PC-9 (cell line): ENCODE measurements at regions not wholly inside any gene's neighbourhood (a gene's known extent, or its start where the extent isn't known, plus 50 kb on each side); places are given as distances from the start of the nearest gene placed in this dataset.

Experiments used
- BruUV-seq: library from RNA; stranded (reverse); fragments of 400-500 nt; replicated peaks from 2 replicates; lab custom pipeline; 2021; lab: Mats Ljungman, UMichigan
- CTCF ChIA-PET: fragments of 300-600 bp; sonication (Branson Sonifier 250); formaldehyde crosslinking; loops from one replicate; lab custom pipeline; 2022; ENCODE audit warnings: antibody characterized with exemption; lab: Charles Lee
- POLR2A ChIA-PET: fragments of 300-600 bp; sonication (Branson Sonifier 250); formaldehyde crosslinking; loops from one replicate; lab custom pipeline; 2022; ENCODE audit warnings: antibody characterized with exemption; ENCODE audit not compliant: unreplicated experiment; lab: Charles Lee
- DNase-seq, 2 experiments: peaks; one replicate each; pipeline versions ENCODE4 v3.0.0 to v3.0.0-alpha.2; 2015 to 2022; ENCODE audit warnings: mixed read lengths in 1 of 2
- H2AFZ ChIP-seq: fragments of 200-600 bp; sonication (generic); 2 replicates; pipeline ENCODE4 v1.8.1; 2017; ENCODE audit warnings: antibody characterized with exemption
- H3F3A ChIP-seq: fragments of 200-600 bp; sonication (generic); 2 replicates; pipeline ENCODE4 v1.8.1; 2017; ENCODE audit warnings: antibody characterized with exemption, mild to moderate bottlenecking, low read depth; ENCODE audit not compliant: insufficient read depth
- H3K27ac ChIP-seq: fragments of 200-600 bp; sonication (generic); 2 replicates; pipeline ENCODE4 v1.6.1; 2016; ENCODE audit warnings: mixed run types
- H3K27me3 ChIP-seq: fragments of 200-600 bp; sonication (generic); 2 replicates; pipeline ENCODE4 v1.6.1; 2016; ENCODE audit warnings: low read depth, mixed run types; ENCODE audit not compliant: insufficient read depth
- H3K36me3 ChIP-seq: fragments of 200-600 bp; sonication (generic); 2 replicates; pipeline ENCODE4 v1.6.1; 2016; ENCODE audit warnings: low read depth, mixed run types
- H3K4me1 ChIP-seq: fragments of 200-600 bp; sonication (generic); replicated peaks from 2 replicates; pipeline ENCODE4 v1.6.1; 2016; ENCODE audit warnings: mixed run types; ENCODE audit not compliant: insufficient read depth
- H3K4me2 ChIP-seq: fragments of 200-600 bp; sonication (generic); 2 replicates; pipeline ENCODE4 v1.6.1; 2017; ENCODE audit warnings: mixed run types
- H3K4me3 ChIP-seq: fragments of 200-600 bp; sonication (generic); 2 replicates; pipeline ENCODE4 v1.6.1; 2016; ENCODE audit warnings: mixed run types
- H3K79me2 ChIP-seq: fragments of 200-600 bp; sonication (generic); 2 replicates; pipeline ENCODE4 v1.6.1; 2017; ENCODE audit warnings: low read depth, mixed run types
- H3K9me2 ChIP-seq: fragments of 200-600 bp; sonication (generic); 2 replicates; pipeline ENCODE4 v1.8.1; 2017; ENCODE audit warnings: mild to moderate bottlenecking; ENCODE audit not compliant: insufficient read depth
- H3K9me3 ChIP-seq: fragments of 200-600 bp; sonication (generic); 2 replicates; pipeline ENCODE4 v1.8.1; 2016; ENCODE audit warnings: low read depth; ENCODE audit not compliant: insufficient read depth
- H4K20me1 ChIP-seq: fragments of 200-600 bp; sonication (generic); 2 replicates; pipeline ENCODE4 v1.8.1; 2017; ENCODE audit not compliant: insufficient read depth
- EZH2 ChIP-seq: fragments of 200-600 bp; sonication (generic); IDR thresholded peaks from 2 replicates; pipeline ENCODE4 v1.8.0; 2017; ENCODE audit warnings: antibody characterized with exemption, low read depth
- intact Hi-C: fragments of 100-400 bp; cut with micrococcal nuclease; formaldehyde crosslinking; loops from one replicate; pipeline ENCODE4 v1.10.0; 2022; ENCODE audit not compliant: unreplicated experiment
- TF ChIP-seq, protein P1 (sequence below): fragments of 200-600 bp; sonication (generic); conservative IDR thresholded peaks from 2 replicates; pipeline ENCODE4 v1.6.1; 2017; ENCODE audit warnings: mixed run types, antibody characterized with exemption, mild to moderate bottlenecking, moderate library complexity

DNA sequence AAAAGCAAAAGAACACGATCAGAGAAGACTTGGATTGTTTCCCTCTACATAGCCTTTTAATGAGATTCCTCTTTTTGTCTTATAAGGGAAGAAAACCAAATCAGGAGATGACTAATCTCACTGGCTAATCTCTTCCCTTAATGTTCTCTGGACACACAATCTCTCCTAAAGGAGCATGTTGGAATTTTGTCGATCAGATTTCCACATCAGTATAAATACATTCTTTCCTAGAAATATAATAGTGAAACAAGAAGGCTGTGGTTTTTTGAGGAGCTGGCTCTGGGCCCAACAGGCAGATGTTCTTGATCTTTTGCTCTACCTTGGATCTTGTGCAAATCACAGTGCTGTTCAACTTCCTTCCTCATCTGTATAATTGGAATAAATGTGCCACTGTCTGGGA lies 94.0 kb downstream of the GTPBP8 start:
- intact Hi-C loops: no loop called here
- ChIA-PET CTCF (no interaction called here), POLR2A (no interaction called here)
- Histone ChIP-seq H3K4me1 (no peaks in the 10 kb centered on the region), H2AFZ (no peak overlapping the region), H3K9me3 (no peaks in the 10 kb centered on the region), H3K4me2 (no peak overlapping the region), H3K27ac (no peak overlapping the region), H3K36me3 (no peaks in the 10 kb centered on the region), H3F3A (0 out of 2 replicates have a peak, but pooled peaks cover 4% of the 10 kb centered on the region), H3K27me3 (no peaks in the 10 kb centered on the region), H3K4me3 (no peak overlapping the region), H3K79me2 (no peaks in the 10 kb centered on the region), H4K20me1 (no peaks in the 10 kb centered on the region), H3K9me2 (no peaks in the 10 kb centered on the region)
- no TSS peak for BruUV-seq
- no peak for DNase-seq
- TF ChIP-seq EZH2: no peak
- TF ChIP-seq, protein P1, sequence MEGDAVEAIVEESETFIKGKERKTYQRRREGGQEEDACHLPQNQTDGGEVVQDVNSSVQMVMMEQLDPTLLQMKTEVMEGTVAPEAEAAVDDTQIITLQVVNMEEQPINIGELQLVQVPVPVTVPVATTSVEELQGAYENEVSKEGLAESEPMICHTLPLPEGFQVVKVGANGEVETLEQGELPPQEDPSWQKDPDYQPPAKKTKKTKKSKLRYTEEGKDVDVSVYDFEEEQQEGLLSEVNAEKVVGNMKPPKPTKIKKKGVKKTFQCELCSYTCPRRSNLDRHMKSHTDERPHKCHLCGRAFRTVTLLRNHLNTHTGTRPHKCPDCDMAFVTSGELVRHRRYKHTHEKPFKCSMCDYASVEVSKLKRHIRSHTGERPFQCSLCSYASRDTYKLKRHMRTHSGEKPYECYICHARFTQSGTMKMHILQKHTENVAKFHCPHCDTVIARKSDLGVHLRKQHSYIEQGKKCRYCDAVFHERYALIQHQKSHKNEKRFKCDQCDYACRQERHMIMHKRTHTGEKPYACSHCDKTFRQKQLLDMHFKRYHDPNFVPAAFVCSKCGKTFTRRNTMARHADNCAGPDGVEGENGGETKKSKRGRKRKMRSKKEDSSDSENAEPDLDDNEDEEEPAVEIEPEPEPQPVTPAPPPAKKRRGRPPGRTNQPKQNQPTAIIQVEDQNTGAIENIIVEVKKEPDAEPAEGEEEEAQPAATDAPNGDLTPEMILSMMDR: no peak

DNA sequence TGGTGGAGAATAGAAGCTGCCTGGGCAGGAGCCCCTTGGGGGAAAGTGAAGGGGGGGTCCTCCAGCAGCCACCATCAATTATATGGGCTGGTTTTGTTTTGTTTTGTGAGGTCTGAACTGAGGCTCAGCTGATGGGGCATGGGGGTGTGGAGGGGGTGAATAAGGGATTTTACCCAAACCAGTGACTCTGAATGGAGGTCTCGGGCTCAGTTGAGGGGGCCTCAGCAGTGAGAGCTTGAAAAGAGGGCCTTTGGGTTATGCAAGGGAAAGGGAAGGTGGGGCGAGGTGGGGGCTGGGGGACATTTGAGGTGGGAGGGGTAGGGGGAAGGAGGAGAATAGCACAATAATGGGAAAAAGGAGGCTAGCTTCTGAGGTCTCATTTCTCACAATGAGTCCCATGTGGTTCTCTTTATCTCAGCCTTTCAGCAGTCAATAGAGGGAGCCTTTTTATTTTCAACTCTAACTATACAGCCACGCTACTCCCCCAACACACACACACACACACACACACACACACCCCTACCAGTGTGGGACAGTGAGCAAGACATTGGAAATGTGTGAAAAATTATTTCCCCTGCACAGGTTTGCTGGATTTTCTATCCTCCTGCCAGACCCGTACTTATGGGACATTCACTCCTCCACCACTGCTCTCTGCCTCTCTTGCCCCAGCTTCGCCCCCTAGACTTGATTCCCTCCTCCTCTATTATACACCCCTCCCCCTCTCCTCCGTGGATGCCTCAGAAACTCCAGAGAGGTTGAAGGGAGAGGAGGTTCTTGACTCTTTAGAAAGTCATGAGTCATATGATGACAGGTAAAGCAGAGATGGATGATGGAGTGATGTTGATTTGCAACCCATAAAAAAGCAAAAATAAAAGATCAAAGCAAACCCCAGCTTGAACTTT lies 96.0 kb downstream of the GTPBP8 start:
- Histone ChIP-seq H2AFZ (no peak overlapping the region), H3K27ac (no peak overlapping the region), H3K4me3 (no peak overlapping the region), H3K27me3 (no peaks in the 10 kb centered on the region), H3K36me3 (no peaks in the 10 kb centered on the region), H4K20me1 (no peaks in the 10 kb centered on the region), H3F3A (0 out of 2 replicates have a peak, but pooled peaks cover 4% of the 10 kb centered on the region), H3K4me1 (no peaks in the 10 kb centered on the region), H3K4me2 (no peak overlapping the region), H3K79me2 (no peaks in the 10 kb centered on the region), H3K9me2 (no peaks in the 10 kb centered on the region), H3K9me3 (no peaks in the 10 kb centered on the region)
- intact Hi-C loops: no loop called here
- no peak for DNase-seq
- CTCF ChIA-PET: no interaction called here
- TF ChIP-seq, protein P1: no peak
- BruUV-seq: no TSS peak
- POLR2A ChIA-PET: no interaction called here

DNA sequence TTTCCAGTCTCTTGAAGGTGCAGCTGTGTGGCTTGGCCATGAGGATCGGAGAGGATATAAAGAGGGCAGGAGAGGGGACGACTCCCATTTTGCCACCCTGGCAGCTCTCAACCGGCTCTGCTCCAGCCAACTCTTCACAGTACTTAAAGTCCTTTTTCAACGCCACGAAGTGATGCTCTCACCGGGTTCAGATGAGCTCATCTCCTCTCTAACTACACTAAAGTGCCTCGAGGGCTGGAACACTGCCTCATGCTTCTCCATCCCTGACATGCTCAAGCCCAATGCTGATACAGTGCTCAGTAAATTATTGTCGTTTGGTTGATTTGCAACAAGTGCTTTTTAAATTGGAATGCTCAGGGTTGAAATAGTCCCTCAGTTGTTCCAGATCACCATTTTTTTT lies 97.8 kb downstream of the GTPBP8 start:
- CTCF ChIA-PET: interaction anchor here (0.5 kb wide), 1 partner anchor 54 kb away, joined by 14 read pairs; no protein-coding TSS in a partner anchor
- Histone ChIP-seq H3F3A (0 out of 2 replicates have a peak, but pooled peaks cover 4% of the 10 kb centered on the region), H4K20me1 (no peaks in the 10 kb centered on the region), H3K4me2 (no peak overlapping the region), H3K4me3 (no peak overlapping the region), H2AFZ (no peak overlapping the region), H3K27me3 (no peaks in the 10 kb centered on the region), H3K36me3 (no peaks in the 10 kb centered on the region), H3K79me2 (no peaks in the 10 kb centered on the region), H3K27ac (no peak overlapping the region), H3K9me3 (no peaks in the 10 kb centered on the region), H3K4me1 (no peaks in the 10 kb centered on the region), H3K9me2 (no peaks in the 10 kb centered on the region)
- TF ChIP-seq, protein P1: no peak
- no peak for TF ChIP-seq EZH2
- BruUV-seq: no TSS peak
- POLR2A ChIA-PET: interaction anchor here (0.6 kb wide), 1 partner anchor 174 kb away, joined by 10 read pairs; no protein-coding TSS in a partner anchor
- intact Hi-C loops: no loop called here
- DNase-seq: no peak
